ENCODE measurements at regions not wholly inside any gene's neighbourhood (a gene's known extent, or its start where the extent isn't known, plus 50 kb on each side); places are given as distances from the start of the nearest gene placed in this dataset.
"Not testable (repeated sequence)": the region's sequence is repeated elsewhere in the genome, so short reads cannot be mapped to it uniquely, and the experiment has no call there.

DNA sequence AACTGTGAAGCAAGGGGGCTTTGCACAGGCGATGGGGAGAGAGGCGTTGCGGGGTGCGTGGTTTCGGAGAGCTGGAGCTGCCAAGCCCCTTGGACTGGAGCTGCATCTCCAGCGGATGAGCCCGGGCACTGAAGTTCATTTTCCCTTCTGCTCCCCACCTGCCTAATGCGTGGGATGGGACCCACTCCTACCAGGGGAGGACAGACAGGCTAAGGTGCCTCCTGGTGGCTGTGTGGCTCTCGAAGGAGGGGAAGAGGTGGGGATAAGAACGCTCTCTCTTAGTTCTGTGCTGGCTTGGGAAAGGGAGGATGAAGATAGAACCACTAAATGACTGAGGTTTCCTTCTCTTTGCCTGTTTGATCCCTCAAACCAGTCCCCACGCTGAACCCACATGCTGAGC, 177.6 kb upstream of the PITRM1 start:
- no peak for DNase-seq (ENCODE audit: low read depth)

DNA sequence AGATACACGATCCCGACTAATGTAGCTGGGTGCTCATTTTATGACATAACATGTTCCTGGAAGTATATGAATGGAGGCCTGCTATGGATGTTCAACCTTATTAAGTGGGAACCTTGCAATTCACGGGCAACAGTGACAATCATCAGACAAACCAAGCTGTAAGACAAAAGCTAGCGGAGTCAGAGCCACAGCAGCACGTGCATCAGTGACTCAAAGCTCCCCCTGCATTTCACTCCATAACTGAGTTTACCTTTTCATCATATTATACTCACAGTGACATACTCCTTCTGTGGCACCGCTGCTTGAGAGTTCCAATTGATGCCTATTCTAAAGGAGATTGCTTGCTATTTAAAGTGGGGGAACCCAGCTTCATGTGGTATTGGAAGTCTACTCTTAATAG, 176.0 kb upstream of the PITRM1 start:
- no peak for DNase-seq (ENCODE audit: low read depth)

DNA sequence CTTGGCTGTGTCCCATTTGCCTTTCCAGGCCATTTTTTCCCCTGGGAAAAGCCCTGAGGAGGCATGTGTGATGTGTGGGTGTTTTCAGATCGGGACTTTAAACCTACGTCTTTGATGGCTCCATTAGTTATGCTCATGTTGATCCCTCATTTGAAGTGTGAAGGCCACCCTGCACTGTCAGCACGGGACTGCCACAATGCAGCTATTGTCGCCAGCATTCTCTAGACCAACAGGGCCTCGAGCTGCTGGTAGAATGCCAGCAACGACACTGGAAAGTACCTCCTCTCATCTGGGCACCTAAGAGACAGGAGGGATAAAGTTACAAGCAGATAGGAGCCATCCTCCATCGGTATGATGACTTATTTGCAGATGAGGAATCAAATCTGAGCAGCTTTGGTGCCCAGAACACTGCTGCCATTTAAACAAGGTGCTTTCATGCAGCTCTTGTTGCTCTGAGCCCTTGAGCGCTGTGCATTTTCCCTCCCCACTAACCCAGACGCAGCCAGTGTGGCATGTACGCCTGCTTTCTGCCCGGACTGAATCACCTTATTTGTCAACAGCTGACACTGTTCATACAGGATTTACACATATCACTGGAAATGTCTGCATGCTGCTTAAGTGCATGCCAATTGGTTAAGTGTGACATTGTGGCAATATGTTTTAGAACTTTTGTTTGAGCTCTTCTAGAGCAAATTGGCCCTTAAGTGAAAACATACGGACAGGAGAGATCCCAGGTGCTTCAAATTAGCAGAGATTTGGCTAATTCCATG, 175.0 kb upstream of the PITRM1 start:
- no peak for DNase-seq (ENCODE audit: low read depth)

DNA sequence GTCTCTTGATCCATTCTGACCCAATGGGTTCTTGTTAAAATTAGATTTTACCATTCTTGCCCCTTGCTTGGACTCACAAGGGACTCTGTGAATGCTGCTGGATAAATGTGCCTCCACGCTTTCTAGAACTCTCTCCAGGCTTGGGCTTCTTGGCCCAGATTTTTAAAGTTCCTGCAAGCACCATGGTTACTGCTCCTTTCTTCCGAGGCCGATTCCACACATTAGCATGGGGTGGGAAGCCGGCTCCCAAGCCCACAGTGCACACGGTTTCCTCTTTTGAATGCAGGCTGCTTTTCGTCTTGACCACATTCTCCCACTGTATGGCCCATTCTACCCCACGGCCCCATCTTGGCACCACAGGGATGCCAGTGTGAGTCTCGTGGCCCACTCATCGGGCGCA, 174.3 kb upstream of the PITRM1 start:
- DNase-seq (ENCODE audit: low read depth) = no peak

DNA sequence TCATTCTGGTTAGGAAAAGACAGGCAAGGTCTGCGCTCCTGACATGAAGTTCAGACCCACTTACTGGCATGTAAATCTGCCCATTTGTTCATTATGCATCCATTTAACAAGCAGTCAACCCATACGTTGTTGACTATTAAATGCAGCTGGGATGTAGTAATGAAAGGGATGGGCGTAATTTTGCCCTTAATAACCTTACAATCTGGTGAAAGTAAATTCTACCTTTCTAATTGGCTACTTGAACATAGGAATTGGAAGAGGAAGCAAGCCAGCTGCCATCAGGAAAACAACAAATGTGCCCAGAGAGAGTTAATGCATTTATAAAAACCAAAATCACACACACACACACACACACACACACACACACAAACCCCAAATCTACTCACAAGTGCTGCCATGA, 170.2 kb upstream of the PITRM1 start:
- no peak for DNase-seq (ENCODE audit: low read depth)

DNA sequence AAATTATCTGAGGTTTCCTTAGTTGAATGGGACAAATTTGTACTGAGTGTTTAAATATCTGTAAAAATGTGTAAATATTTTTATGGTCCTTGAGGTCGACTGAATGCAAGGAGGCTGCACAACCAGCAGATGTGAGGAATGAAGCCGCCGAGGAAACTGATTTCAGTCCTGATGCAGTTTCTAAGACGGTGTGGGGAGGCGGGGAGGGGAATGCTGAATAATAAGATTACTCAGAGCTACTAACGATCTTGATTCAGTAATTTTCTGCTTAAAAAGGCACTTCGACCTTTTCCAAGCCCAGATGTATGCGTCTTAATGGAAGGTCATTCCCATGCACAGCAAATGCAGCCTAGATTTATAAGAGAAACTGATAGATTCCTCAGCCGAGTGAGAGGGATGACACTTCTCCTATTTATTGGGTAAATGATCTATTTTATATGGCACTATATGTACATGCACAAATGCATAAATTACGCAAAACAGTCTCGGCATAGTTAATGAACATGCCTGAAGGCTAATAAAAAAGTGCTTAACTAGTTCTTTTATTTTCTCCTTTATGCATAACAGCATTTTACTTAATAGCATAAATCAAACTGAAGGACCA, 167.6 kb upstream of the PITRM1 start:
- no peak for DNase-seq (ENCODE audit: low read depth)

DNA sequence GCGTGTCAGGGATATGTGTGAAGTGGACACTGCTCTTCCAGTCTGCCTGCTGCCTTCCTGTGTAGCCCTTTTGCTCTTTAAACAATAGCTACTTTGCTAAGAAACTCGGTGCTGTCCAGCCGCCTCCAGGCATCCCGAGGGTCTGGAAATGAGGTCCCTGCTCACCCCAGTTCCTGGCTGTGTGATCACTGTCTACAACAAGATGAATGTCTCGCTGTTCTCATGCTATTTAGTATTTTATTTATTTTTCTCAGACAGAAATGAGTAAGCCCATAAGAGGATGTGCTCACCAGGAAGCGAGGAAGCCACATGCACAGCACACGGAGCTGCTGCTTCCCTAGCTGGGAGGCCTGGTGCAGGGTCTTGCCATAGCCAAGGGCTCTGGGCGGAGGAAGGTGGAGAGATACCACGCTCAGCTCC, 167.0 kb upstream of the PITRM1 start:
- DNase-seq (ENCODE audit: low read depth) = peak; percentile 63

DNA sequence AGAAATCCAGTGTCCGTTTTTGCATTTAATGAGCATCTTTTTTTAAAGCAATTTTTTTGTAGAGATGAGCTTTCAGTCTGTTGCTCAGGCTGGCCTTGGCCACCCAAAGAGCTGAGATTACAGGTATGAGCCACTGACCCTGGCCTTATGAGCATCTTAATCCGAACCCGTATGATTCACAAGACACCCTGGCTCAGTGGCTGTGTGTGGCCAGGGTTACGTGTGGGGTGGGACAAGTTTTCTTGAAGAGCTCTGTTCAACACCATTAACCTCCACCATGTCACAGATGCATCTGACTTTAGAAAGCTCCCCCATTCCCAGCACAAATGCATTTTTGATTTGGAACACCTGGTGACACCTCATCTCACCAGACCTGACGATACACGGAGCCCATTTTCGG, 166.5 kb upstream of the PITRM1 start:
- no peak for DNase-seq (ENCODE audit: low read depth)

DNA sequence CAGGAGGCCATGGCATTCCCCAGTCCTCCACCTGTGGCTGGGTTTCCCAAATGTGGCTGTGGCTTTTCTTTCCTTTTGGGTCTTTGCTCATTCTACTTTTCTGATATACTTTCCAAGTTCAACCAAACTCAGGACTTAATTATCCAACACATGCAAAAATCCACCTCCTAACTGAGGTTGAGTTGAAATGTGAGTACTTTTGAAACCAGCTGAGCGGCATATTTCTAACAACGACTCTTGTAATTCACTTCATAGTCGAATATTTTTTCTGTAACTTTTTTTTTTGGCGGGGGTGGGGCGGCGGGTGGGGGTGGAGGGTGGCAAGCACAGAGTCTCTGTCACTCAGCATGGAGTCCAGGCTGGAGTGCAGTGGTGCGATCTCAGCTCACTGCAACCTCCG, 165.2 kb upstream of the PITRM1 start:
- no peak for DNase-seq (ENCODE audit: low read depth)

DNA sequence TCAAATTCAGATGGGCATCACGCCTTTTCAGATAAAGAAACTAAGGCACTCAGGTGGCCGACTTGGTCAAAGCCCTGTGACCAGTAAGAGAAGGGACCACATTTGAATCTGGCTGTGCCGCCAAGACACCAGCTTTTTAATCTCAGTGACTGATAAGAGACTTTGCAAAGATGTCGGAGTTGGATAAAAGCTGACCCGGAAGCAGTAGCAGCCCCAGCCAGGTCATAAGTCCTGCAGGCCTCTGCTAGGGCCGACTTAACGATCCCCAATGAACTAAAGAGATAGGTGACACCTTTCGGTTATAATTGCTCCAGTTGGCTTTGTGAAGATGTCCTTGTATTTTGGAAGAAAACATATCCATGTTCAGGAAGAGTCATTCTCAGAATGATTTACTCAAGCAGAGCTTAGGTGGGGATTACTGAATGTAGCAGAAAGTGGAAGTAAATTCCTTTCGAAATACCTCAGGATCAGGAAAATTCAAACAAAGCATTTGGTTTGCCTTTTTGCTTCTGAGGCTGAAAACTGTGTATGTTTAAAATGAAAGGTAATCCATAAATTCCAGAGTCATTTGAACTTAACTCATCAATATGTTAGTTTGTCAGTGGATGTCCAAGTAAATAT, 164.2 kb upstream of the PITRM1 start:
- no peak for DNase-seq (ENCODE audit: low read depth)

DNA sequence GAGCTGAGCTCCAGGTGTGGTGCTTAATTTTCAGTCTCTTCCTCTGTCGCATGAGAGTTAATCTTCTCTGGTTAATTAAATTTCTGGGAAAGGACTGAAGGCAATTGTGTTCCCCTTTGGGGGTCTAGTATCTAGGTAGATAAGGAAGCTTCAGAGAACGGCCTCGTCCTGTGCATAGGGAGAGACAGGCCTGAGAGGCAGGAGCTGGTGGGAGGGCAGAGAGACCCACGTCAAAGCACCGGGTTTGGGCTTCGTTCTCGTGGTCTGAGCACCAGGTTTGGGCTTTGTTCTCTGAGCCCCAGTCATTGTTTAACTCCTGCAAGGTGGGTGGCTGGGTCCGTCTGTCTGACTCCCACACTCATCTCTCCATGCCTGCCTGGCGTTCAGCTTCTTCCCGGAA, 160.8 kb upstream of the PITRM1 start:
- DNase-seq (ENCODE audit: low read depth) = no peak

DNA sequence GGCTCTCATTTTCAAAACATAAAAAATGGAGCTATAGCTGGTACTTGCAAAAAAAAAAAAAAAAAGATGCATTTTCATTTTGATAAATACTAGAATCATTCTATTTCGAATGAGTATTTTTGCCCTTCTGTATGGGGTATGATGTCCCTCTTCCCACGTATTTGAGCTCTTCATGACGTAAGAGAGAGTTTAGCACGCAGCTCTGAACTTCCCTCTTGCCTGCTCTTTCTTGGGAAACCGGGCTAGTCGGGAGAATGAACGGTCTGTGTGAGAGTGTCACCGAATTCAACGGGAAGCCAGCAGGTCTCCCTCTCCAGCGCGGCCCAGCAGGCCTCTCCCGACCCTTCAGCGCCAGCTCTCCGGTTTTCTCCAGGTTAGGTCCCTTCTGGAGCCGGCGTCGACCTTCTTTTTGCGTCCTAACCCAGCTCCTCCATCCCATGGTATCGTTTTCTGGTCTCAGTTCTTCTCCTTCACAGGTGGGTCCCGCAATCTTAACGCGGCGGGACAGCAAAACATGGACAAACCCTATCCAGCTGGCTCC, 159.2 kb upstream of the PITRM1 start:
- no peak for DNase-seq (ENCODE audit: low read depth)

DNA sequence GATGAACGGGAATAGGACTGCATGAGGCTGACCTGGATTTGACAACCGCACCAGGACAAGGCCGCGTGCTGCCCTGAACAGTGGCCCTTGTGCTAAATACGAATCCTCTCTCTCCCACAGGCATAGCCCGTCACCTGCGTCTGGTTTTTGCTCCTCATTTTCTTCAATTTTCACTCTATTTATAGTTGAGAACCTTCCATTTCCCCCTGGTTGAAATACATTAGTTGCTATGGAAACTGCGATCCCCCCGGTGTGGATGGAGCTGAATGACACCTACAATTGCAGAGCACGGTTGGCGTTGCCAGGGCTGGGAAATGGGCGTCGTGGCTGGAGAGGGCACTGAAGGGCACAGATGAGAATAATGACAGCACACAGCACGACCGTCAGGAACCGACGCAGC, 158.6 kb upstream of the PITRM1 start:
- DNase-seq (ENCODE audit: low read depth) = no peak

DNA sequence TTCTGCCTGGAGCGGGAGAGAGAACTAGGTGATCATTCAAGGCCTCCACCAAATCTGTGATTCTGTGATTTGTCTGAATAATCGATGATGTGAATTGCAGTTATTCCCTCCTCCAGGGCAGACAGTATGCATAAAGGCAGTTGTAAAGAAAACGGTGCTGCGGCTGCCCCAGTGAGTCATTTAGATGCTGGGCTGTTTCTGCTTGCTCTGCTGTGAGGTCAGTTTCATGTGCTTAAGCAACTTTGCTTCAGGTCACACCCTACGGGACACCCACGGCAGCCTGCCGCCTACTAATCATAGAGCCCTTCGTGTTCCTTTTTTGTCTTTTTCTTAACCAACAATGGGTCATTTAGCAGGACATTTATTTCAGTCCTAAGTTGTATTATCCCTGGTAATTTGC, 158.1 kb upstream of the PITRM1 start:
- DNase-seq (ENCODE audit: low read depth) = peak; percentile 64

DNA sequence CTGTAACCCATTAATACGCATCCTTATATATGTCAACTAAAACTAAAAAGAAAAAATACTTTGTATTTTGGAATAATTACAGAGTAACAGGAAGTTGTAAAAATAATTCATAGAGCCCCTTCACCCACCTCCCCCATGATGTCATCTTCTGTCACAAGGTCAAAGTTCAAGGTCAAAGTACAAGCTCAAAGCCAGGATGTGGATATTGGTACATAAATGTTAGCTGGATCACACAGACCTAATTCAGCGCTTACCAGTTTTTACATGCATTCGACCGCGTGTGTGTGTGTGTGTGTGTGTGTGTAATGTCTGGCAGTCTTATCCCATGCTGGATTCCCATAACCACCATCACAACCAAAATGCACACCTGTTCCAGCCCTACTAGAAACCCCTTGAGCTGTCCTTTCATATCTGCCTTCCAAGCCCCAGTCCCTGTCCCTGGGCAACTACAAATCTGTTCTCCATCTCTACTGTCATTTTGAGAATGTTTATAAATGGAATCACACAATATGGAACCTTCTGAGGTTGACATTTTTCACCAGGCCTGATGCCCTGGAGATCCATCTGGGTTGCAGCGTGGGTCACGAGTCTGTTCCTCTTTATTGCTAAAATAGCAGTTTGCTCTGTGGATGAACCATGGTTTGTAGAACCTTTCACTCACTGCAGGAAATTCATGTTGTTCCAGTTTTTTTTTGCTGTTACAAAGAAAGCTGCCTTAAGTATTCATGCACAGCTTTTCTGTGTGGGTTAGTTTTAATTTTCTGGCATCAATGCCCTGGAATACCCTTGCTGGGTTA, 153.6 kb upstream of the PITRM1 start:
- DNase-seq (ENCODE audit: low read depth) = no peak

DNA sequence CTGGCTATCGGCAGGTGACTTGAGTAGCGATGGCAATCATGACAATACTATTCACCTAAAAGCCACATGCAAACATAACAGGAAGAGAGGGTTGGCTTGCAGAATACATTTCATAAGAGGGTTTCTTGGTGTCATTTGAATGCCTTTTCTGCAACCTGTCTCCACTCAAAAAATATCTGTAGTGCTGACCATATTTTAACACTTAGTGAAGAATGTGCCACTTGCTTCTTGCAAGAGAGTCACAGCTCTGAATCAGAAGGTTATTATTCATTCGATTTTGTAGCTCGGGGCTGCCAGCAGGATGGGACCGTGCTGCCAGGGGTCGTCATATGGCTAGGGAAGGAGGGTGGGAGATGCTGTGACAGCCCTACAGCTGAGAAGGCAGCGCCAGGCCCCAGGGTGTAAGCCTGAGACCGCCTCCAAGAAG, 152.0 kb upstream of the PITRM1 start:
- DNase-seq (ENCODE audit: low read depth) = no peak

DNA sequence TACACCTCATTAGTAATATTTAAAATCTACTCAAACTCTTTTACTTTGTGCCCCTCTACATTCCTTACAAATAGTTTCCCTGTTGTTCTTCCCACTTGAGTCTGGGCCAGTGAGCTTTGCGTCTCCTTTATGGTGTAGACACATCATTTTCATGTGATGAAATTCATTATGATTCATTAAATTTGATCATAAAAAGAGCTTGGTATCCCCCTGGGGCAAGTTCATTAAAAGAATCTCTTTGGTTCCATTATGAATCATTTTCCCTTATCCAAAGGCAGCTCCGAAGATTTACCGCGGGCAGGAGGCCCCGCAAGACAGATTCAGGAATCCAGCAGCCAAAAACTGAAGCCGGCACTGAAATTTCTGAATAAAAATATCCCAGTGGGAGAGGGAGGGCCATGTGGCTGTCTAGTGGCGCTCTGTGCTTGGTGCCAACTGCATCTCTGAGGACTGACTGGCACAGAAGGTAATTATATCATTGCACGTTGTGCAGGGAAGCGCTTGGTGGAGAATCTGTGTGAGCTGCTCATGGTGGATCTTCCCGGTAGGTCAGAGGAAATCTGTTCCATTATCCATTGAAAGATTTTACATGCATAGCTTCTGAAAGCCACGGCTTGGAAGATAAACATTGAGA, 151.4 kb upstream of the PITRM1 start:
- DNase-seq (ENCODE audit: low read depth) = peak; percentile 35

DNA sequence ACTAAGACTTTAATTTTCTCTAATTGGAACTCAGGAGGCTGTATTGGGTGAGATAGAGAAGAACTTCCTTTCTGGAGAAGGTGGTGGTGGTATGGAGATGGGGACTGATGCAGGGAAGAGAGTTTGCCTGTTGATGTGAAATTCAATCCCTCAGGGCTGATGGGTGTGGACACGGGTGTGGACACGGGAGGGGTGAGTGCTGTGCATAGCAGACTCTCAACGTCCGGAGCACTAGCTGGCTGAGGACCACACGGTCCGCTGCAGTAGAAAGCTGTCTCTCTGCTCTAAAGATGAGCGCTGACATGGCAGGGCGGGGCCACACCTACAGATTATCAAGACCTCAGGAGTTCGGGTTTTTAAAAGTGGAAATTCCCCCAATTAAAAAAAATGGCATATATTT, 148.5 kb upstream of the PITRM1 start:
- no peak for DNase-seq (ENCODE audit: low read depth)

DNA sequence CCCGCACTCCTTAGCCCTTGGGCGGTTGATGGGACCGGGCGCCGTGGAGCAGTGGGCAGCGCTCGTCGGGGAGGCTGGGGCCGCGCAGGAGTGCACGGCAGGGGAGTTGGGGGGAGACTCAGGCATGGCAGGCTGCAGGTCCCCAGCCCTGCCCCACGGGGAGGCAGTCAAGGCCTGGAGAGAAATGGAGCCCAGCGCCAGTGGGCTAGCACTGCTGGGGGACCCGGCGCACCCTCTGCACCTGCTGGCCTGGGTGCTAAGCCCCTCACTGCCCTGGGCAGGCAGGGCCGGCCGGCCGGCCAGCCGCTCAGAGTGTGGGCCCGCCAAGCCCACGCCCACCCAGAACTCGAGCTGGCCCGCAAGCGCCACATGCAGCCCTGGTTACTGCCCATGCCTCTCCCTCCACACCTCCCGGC, 147.2 kb upstream of the PITRM1 start:
- no peak for DNase-seq (ENCODE audit: low read depth)

DNA sequence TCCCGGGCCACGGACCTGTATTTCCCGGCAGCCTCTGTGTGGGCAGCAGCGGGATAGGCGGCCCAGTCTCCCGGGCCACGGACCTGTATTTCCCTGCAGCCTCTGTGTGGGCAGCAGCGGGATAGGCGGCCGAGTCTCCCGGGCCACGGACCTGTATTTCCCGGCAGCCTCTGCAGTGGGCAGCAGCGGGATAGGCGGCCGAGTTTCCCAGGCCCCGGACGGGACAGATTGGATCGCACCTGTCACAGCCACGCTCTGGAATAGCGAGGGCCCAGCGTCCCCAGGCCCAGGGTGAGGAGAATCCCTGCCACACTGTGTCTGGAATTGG, 145.9 kb upstream of the PITRM1 start:
- DNase-seq (ENCODE audit: low read depth) = not testable (repeated sequence)

DNA sequence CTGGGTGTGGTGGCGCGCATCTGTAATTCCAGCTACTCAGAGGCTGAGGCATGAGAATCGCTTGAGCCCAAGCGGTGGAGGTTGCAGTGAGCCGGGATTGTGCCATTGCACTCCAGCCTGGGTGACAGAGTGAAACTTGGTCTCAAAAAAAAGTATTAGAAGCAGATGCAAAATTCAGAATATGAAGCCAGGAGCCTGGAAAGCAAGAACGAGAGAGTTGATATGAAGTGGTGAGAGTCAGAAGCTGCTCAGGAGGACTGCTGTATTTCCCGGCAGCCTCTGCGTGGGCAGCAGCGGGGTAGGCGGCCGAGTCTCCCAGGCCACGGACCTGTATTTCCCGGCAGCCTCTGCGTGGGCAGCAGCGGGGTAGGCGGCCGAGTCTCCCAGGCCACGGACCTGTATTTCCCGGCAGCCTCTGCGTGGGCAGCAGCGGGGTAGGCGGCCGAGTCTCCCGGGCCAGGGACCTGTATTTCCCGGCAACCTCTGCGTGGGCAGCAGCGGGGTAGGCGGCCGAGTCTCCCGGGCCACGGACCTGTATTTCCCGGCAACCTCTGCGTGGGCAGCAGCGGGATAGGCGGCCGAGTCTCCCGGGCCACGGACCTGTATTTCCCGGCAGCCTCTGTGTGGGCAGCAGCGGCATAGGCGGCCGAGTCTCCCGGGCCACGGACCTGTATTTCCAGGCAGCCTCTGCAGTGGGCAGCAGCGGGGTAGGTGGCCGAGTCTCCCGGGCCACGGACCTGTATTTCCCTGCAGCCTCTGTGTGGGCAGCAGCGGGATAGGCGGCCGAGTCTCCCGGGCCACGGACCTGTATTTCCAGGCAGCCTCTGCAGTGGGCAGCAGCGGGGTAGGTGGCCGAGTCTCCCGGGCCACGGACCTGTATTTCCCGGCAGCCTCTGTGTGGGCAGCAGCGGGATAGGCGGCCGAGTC, 145.2 kb upstream of the PITRM1 start:
- DNase-seq (ENCODE audit: low read depth) = not testable (repeated sequence)

All from Daoy (cell line).